HCT116 (cell line): ENCODE measurements at regions not wholly inside any gene's neighbourhood (a gene's known extent, or its start where the extent isn't known, plus 50 kb on each side); places are given as distances from the start of the nearest gene placed in this dataset.

Experiments
- ATAC-seq: fragments of 200-7000 bp; cut with Tn5 transposase; 2 replicates; pipeline ENCODE4 v1.9.1; 2020; ENCODE audit warnings: mild to moderate bottlenecking, moderate library complexity
- BruUV-seq: library from RNA; stranded (reverse); fragments of 400-500 nt; replicated peaks from 2 replicates; lab custom pipeline; 2021; lab: Mats Ljungman, UMichigan
- CTCF ChIA-PET: fragments of 300-600 bp; sonication (Branson Sonifier 250); formaldehyde crosslinking; loops from one replicate; lab custom pipeline; 2021; ENCODE audit warnings: antibody characterized with exemption; lab: Charles Lee
- POLR2A ChIA-PET: fragments of 300-600, 350-600 bp; sonication (Branson Sonifier 250); formaldehyde crosslinking; loops from one replicate; lab custom pipeline; 2021; ENCODE audit warnings: antibody characterized with exemption; lab: Charles Lee
- RAD21 ChIA-PET, 2 experiments: fragments of 300-600 bp; sonication (Branson Sonifier 250); formaldehyde crosslinking; loops; one replicate each; lab custom pipeline; 2023; ENCODE audit warnings: low total read pairs in 2 of 2; ENCODE audit not compliant: uncharacterized antibody in 2 of 2, unreplicated experiment in 2 of 2, low non-redundant PET in 1 of 2; lab: Charles Lee
- DNase-seq: peaks from one replicate; pipeline ENCODE4 v3.0.0-alpha.2; 2010; ENCODE audit warnings: low read depth, low spot score
- H2AFZ ChIP-seq: fragments of 200-600 bp; shearing (Covaris generic), sonication (generic); 2 replicates; pipeline ENCODE4 v1.6.1; 2017; ENCODE audit warnings: low read depth, mixed run types, mixed read lengths, antibody characterized with exemption, low read length; ENCODE audit not compliant: poor library complexity, severe bottlenecking
- H3K27ac ChIP-seq: 2 replicates; pipeline ENCODE4 v1.5.1; 2012; ENCODE audit warnings: low read depth, low read length
- H3K27me3 ChIP-seq: fragments of 200-600 bp; sonication (generic); 2 replicates; pipeline ENCODE4 v1.6.1; 2016; ENCODE audit warnings: mixed run types, low read length, mixed read lengths; ENCODE audit not compliant: insufficient read depth
- H3K36me3 ChIP-seq, 2 experiments: fragments of 200-500 bp in 1 of 2; fragments of 200-600 bp in 1 of 2; sonication (Bioruptor generic) in 1 of 2; sonication (generic) in 1 of 2; 2 replicates each; pipeline versions ENCODE4 v1.5.1 to v1.6.1; 2014 to 2016; ENCODE audit warnings: low read length in 2 of 2, inconsistent platforms in 1 of 2, mixed read lengths in 1 of 2, mixed run types in 1 of 2; ENCODE audit not compliant: insufficient read depth in 2 of 2, control insufficient read depth in 1 of 2
- H3K4me1 ChIP-seq, 2 experiments: fragments of 200-600 bp in 1 of 2; sonication (generic) in 1 of 2; 2 replicates each; pipeline versions ENCODE4 v1.5.1 to v1.6.1; 2012 to 2017; ENCODE audit warnings: low read length in 2 of 2, inconsistent platforms in 1 of 2, mild to moderate bottlenecking in 1 of 2, mixed read lengths in 1 of 2, mixed run types in 1 of 2, moderate library complexity in 1 of 2; ENCODE audit not compliant: insufficient read depth in 2 of 2, control insufficient read depth in 1 of 2
- H3K4me2 ChIP-seq: fragments of 200-600 bp; sonication (generic); 2 replicates; pipeline ENCODE4 v1.6.1; 2017; ENCODE audit warnings: mixed run types, low read length, mixed read lengths
- H3K4me3 ChIP-seq, 2 experiments: fragments of 200-600 bp in 1 of 2; sonication (generic) in 1 of 2; replicated peaks in 1 of 2; 2 replicates each; pipeline ENCODE4 v1.5.1; 2011 to 2016; ENCODE audit warnings: low read length in 2 of 2, control low read depth in 1 of 2, low read depth in 1 of 2, mild to moderate bottlenecking in 1 of 2, mixed read lengths in 1 of 2, mixed run types in 1 of 2
- H3K79me2 ChIP-seq: fragments of 200-600 bp; sonication (generic); 2 replicates; pipeline ENCODE4 v1.6.1; 2017; ENCODE audit warnings: mild to moderate bottlenecking, mixed run types, low read length, moderate library complexity, mixed read lengths; ENCODE audit not compliant: insufficient read depth
- H3K9ac ChIP-seq: fragments of 200-600 bp; sonication (generic); 2 replicates; pipeline ENCODE4 v1.6.1; 2016; ENCODE audit warnings: low read length, mixed read lengths
- H3K9me2 ChIP-seq: fragments of 200-600 bp; sonication (generic), shearing (Covaris generic); 2 replicates; pipeline ENCODE4 v1.6.1; 2017; ENCODE audit warnings: mixed run types, mild to moderate bottlenecking, moderate library complexity; ENCODE audit not compliant: insufficient read depth
- H3K9me3 ChIP-seq, 2 experiments: fragments of 200-500 bp in 1 of 2; fragments of 200-600 bp in 1 of 2; sonication (Bioruptor generic) in 1 of 2; sonication (generic) in 1 of 2; 2 replicates each; pipeline ENCODE4 v1.6.1; 2014 to 2017; ENCODE audit warnings: low read length in 2 of 2, mixed read lengths in 2 of 2, inconsistent platforms in 1 of 2, low read depth in 1 of 2, mild to moderate bottlenecking in 1 of 2, mixed run types in 1 of 2, moderate library complexity in 1 of 2; ENCODE audit not compliant: control insufficient read depth in 1 of 2, insufficient read depth in 1 of 2
- H4K20me1 ChIP-seq: fragments of 200-600 bp; sonication (generic), shearing (Covaris generic); 2 replicates; pipeline ENCODE4 v1.6.1; 2017; ENCODE audit warnings: mixed run types, mild to moderate bottlenecking, moderate library complexity; ENCODE audit not compliant: insufficient read depth
- CBX3 ChIP-seq: IDR thresholded peaks from 2 replicates; pipeline ENCODE4 v1.6.1; 2012; ENCODE audit warnings: low read depth
- CTCF ChIP-seq, 3 experiments: fragments of 200-600 bp in 1 of 3; sonication (generic) in 1 of 3; IDR thresholded peaks in 2 of 3; conservative IDR thresholded peaks in 1 of 3; 2 replicates each; pipeline ENCODE4 v1.5.1; 2012 to 2017; ENCODE audit warnings: low read depth in 2 of 3, low read length in 2 of 3, antibody characterized with exemption in 1 of 3, borderline replicate concordance in 1 of 3, control low read depth in 1 of 3, mild to moderate bottlenecking in 1 of 3, mixed read lengths in 1 of 3, mixed run types in 1 of 3, moderate library complexity in 1 of 3; ENCODE audit not compliant: insufficient read depth in 1 of 3
- EZH2 ChIP-seq: fragments of 200-600 bp; sonication (generic); IDR thresholded peaks from 2 replicates; pipeline ENCODE4 v1.6.1; 2017; ENCODE audit warnings: antibody characterized with exemption, mixed run types
- EZH2phosphoT487 ChIP-seq: fragments of 200-600 bp; IDR thresholded peaks from 2 replicates; pipeline ENCODE4 v1.6.1; 2018; ENCODE audit warnings: antibody characterized with exemption, borderline replicate concordance
- FOSL1 ChIP-seq: IDR thresholded peaks from 2 replicates; pipeline ENCODE4 v1.6.1; 2012; ENCODE audit warnings: low read depth
- JUND ChIP-seq: IDR thresholded peaks from 2 replicates; pipeline ENCODE4 v1.6.1; 2012
- MAX ChIP-seq: IDR thresholded peaks from 2 replicates; pipeline ENCODE4 v1.6.1; 2012
- POLR2AphosphoS5 ChIP-seq: IDR thresholded peaks from 2 replicates; pipeline ENCODE4 v1.6.1; 2011; ENCODE audit warnings: mild to moderate bottlenecking, low read depth, low read length, moderate library complexity
- RAD21 ChIP-seq: IDR thresholded peaks from 2 replicates; pipeline ENCODE4 v1.6.1; 2012; ENCODE audit warnings: low read depth, mild to moderate bottlenecking
- SIN3A ChIP-seq: IDR thresholded peaks from 2 replicates; pipeline ENCODE4 v1.6.1; 2012; ENCODE audit warnings: low read depth
- SP1 ChIP-seq: IDR thresholded peaks from 2 replicates; pipeline ENCODE4 v1.6.1; 2012; ENCODE audit warnings: low read depth
- ZBTB33 ChIP-seq: IDR thresholded peaks from 2 replicates; pipeline ENCODE4 v1.6.1; 2011; ENCODE audit warnings: mild to moderate bottlenecking, low read length, moderate library complexity; ENCODE audit not compliant: insufficient replicate concordance; ENCODE audit errors: extremely low read depth
- intact Hi-C: fragments of 100-400 bp; cut with micrococcal nuclease; formaldehyde crosslinking; loops from 2 replicates; pipeline ENCODE4 v1.10.0; 2022

GRCh38 chr5:73328640-73329039 lies 119.9 kb downstream of the FOXD1 start:
- Histone ChIP-seq H3K9me3 (peaks cover 0 to 4% of the 10 kb centered on the region in 2 experiments; a peak in 1 of 4 replicates), H3K4me2 (peak overlapping the region; percentile 44), H3K4me3 (no peak overlapping the region), H3K36me3 (no peaks in the 10 kb centered on the region), H3K9me2 (no peaks in the 10 kb centered on the region), H3K27me3 (no peaks in the 10 kb centered on the region), H3K79me2 (no peaks in the 10 kb centered on the region), H3K9ac (no peak overlapping the region), H3K4me1 (peaks cover 0 to 17% of the 10 kb centered on the region in 2 experiments; a peak in 2 of 4 replicates), H4K20me1 (no peaks in the 10 kb centered on the region), H3K27ac (no peak overlapping the region; the same call in 1 of the 2 replicates), H2AFZ (no peak overlapping the region)
- ChIA-PET POLR2A (no interaction called here), CTCF (no interaction called here), RAD21 (no interaction called here)
- no peak for DNase-seq
- no peak for ATAC-seq
- intact Hi-C loops, result no loop called here
- BruUV-seq, result no TSS peak
- TF ChIP-seq EZH2 (no peak), CBX3 (no peak)

- no peaks in the 10 kb centered on the region for H3K9me2 ChIP-seq
- BruUV-seq, result no TSS peak
- ChIA-PET POLR2A (no interaction called here), RAD21 (no interaction called here), CTCF (no interaction called here)
- no peak overlapping the region for H3K4me3 ChIP-seq
- no peaks in the 10 kb centered on the region for H3K36me3 ChIP-seq
- peak overlapping the region; percentile 44 for H3K4me2 ChIP-seq
- H3K4me1 ChIP-seq, result peaks cover 0 to 19% of the 10 kb centered on the region in 2 experiments; a peak in 2 of 4 replicates
- peak overlapping the region; percentile 2; the same call in 1 of the 2 replicates for H3K27ac ChIP-seq
- ATAC-seq (peak; percentile 82), DNase-seq (peak; percentile 56)
- H3K79me2 ChIP-seq, result no peaks in the 10 kb centered on the region
- no peaks in the 10 kb centered on the region for H4K20me1 ChIP-seq
- intact Hi-C loops, result no loop called here
- H3K27me3 ChIP-seq, result no peaks in the 10 kb centered on the region
- no peak overlapping the region for H2AFZ ChIP-seq
- peak overlapping the region; percentile 8 for H3K9ac ChIP-seq
- H3K9me3 ChIP-seq, result peaks cover 0 to 4% of the 10 kb centered on the region in 2 experiments; a peak in 1 of 4 replicates
- TF ChIP-seq POLR2AphosphoS5, result no peak
- TF ChIP-seq CTCF (IDR thresholded peaks at IDR 0.05 in 2 of 3, conservative IDR thresholded peaks at IDR 0.05 in 1 of 3; ENCODE audit: borderline replicate concordance in 1 of 3, insufficient read depth in 1 of 3, low read depth in 2 of 3, low read length in 2 of 3), result no peak
- TF ChIP-seq SP1, result peak; percentile 54
- peak; percentile 54; the same call in 1 of the 2 replicates for TF ChIP-seq MAX
- no peak for TF ChIP-seq ZBTB33
- TF ChIP-seq JUND, result peak; percentile 65
- TF ChIP-seq SIN3A, result no peak
- TF ChIP-seq RAD21, result no peak
- TF ChIP-seq FOSL1, result peak; percentile 63
- TF ChIP-seq EZH2phosphoT487, result no peak
Measured at GRCh38 chr5:73327908-73328455, 120.6 kb downstream of the FOXD1 start.
